GM19099 (cell line): ENCODE measurements at regions not wholly inside any gene's neighbourhood (a gene's known extent, or its start where the extent isn't known, plus 50 kb on each side); places are given as distances from the start of the nearest gene placed in this dataset.

Source experiments
- POLR2A ChIP-seq: IDR thresholded peaks from 3 replicates; pipeline ENCODE4 v1.6.1; 2011; ENCODE audit warnings: low read depth; ENCODE audit not compliant: insufficient read length; ENCODE audit errors: extremely low read depth

GRCh38 chr13:105956921-105957320 lies 578.5 kb downstream of the EFNB2 start:
- no peak for TF ChIP-seq POLR2A

GRCh38 chr13:105952973-105953290 lies 582.5 kb downstream of the EFNB2 start:
- no peak for TF ChIP-seq POLR2A

- TF ChIP-seq POLR2A: no peak
These were observed 583.1 kb downstream of the EFNB2 start for GRCh38 chr13:105952233-105952972.

- TF ChIP-seq POLR2A: no peak
These were observed 587.3 kb downstream of the EFNB2 start for GRCh38 chr13:105948143-105948542.

GRCh38 chr13:105940882-105941281 lies 594.6 kb downstream of the EFNB2 start:
- no peak for TF ChIP-seq POLR2A

- TF ChIP-seq POLR2A: no peak
These were observed 598.0 kb downstream of the EFNB2 start for GRCh38 chr13:105937451-105937850.

- no peak for TF ChIP-seq POLR2A
These were observed 598.6 kb downstream of the EFNB2 start for GRCh38 chr13:105936816-105937215.

GRCh38 chr13:105929505-105929904 lies 606.0 kb downstream of the EFNB2 start:
- TF ChIP-seq POLR2A: no peak

- no peak for TF ChIP-seq POLR2A
These were observed 606.6 kb downstream of the EFNB2 start for GRCh38 chr13:105928901-105929300.

GRCh38 chr13:105928048-105928447 lies 607.4 kb downstream of the EFNB2 start:
- TF ChIP-seq POLR2A: no peak

GRCh38 chr13:105925496-105925895 lies 610.0 kb downstream of the EFNB2 start:
- TF ChIP-seq POLR2A: no peak

- no peak for TF ChIP-seq POLR2A
These were observed 613.8 kb downstream of the EFNB2 start for GRCh38 chr13:105921711-105922110.

GRCh38 chr13:105920370-105920769 lies 615.1 kb downstream of the EFNB2 start:
- no peak for TF ChIP-seq POLR2A

- TF ChIP-seq POLR2A: no peak
These were observed 616.4 kb downstream of the EFNB2 start for GRCh38 chr13:105918842-105919741.

- TF ChIP-seq POLR2A: no peak
These were observed 620.2 kb downstream of the EFNB2 start for GRCh38 chr13:105915146-105915850.

- TF ChIP-seq POLR2A: no peak
These were observed 621.0 kb downstream of the EFNB2 start for GRCh38 chr13:105914291-105915036.

GRCh38 chr13:105908586-105908985 lies 626.9 kb downstream of the EFNB2 start:
- no peak for TF ChIP-seq POLR2A
